HCT116 (cell line): ENCODE measurements at regions not wholly inside any gene's neighbourhood (a gene's known extent, or its start where the extent isn't known, plus 50 kb on each side); places are given as distances from the start of the nearest gene placed in this dataset.

Source experiments
- ATAC-seq: fragments of 200-7000 bp; cut with Tn5 transposase; 2 replicates; pipeline ENCODE4 v1.9.1; 2020; ENCODE audit warnings: mild to moderate bottlenecking, moderate library complexity
- BruUV-seq: library from RNA; stranded (reverse); fragments of 400-500 nt; replicated peaks from 2 replicates; lab custom pipeline; 2021; lab: Mats Ljungman, UMichigan
- CTCF ChIA-PET: fragments of 300-600 bp; sonication (Branson Sonifier 250); formaldehyde crosslinking; loops from one replicate; lab custom pipeline; 2021; ENCODE audit warnings: antibody characterized with exemption; lab: Charles Lee
- POLR2A ChIA-PET: fragments of 300-600, 350-600 bp; sonication (Branson Sonifier 250); formaldehyde crosslinking; loops from one replicate; lab custom pipeline; 2021; ENCODE audit warnings: antibody characterized with exemption; lab: Charles Lee
- RAD21 ChIA-PET, 2 experiments: fragments of 300-600 bp; sonication (Branson Sonifier 250); formaldehyde crosslinking; loops; one replicate each; lab custom pipeline; 2023; ENCODE audit warnings: low total read pairs in 2 of 2; ENCODE audit not compliant: uncharacterized antibody in 2 of 2, unreplicated experiment in 2 of 2, low non-redundant PET in 1 of 2; lab: Charles Lee
- DNase-seq: peaks from one replicate; pipeline ENCODE4 v3.0.0-alpha.2; 2010; ENCODE audit warnings: low read depth, low spot score
- H2AFZ ChIP-seq: fragments of 200-600 bp; shearing (Covaris generic), sonication (generic); 2 replicates; pipeline ENCODE4 v1.6.1; 2017; ENCODE audit warnings: low read depth, mixed run types, mixed read lengths, antibody characterized with exemption, low read length; ENCODE audit not compliant: poor library complexity, severe bottlenecking
- H3K27ac ChIP-seq: 2 replicates; pipeline ENCODE4 v1.5.1; 2012; ENCODE audit warnings: low read depth, low read length
- H3K27me3 ChIP-seq: fragments of 200-600 bp; sonication (generic); 2 replicates; pipeline ENCODE4 v1.6.1; 2016; ENCODE audit warnings: mixed run types, low read length, mixed read lengths; ENCODE audit not compliant: insufficient read depth
- H3K36me3 ChIP-seq, 2 experiments: fragments of 200-500 bp in 1 of 2; fragments of 200-600 bp in 1 of 2; sonication (Bioruptor generic) in 1 of 2; sonication (generic) in 1 of 2; 2 replicates each; pipeline versions ENCODE4 v1.5.1 to v1.6.1; 2014 to 2016; ENCODE audit warnings: low read length in 2 of 2, inconsistent platforms in 1 of 2, mixed read lengths in 1 of 2, mixed run types in 1 of 2; ENCODE audit not compliant: insufficient read depth in 2 of 2, control insufficient read depth in 1 of 2
- H3K4me1 ChIP-seq, 2 experiments: fragments of 200-600 bp in 1 of 2; sonication (generic) in 1 of 2; 2 replicates each; pipeline versions ENCODE4 v1.5.1 to v1.6.1; 2012 to 2017; ENCODE audit warnings: low read length in 2 of 2, inconsistent platforms in 1 of 2, mild to moderate bottlenecking in 1 of 2, mixed read lengths in 1 of 2, mixed run types in 1 of 2, moderate library complexity in 1 of 2; ENCODE audit not compliant: insufficient read depth in 2 of 2, control insufficient read depth in 1 of 2
- H3K4me2 ChIP-seq: fragments of 200-600 bp; sonication (generic); 2 replicates; pipeline ENCODE4 v1.6.1; 2017; ENCODE audit warnings: mixed run types, low read length, mixed read lengths
- H3K4me3 ChIP-seq, 2 experiments: fragments of 200-600 bp in 1 of 2; sonication (generic) in 1 of 2; replicated peaks in 1 of 2; 2 replicates each; pipeline ENCODE4 v1.5.1; 2011 to 2016; ENCODE audit warnings: low read length in 2 of 2, control low read depth in 1 of 2, low read depth in 1 of 2, mild to moderate bottlenecking in 1 of 2, mixed read lengths in 1 of 2, mixed run types in 1 of 2
- H3K79me2 ChIP-seq: fragments of 200-600 bp; sonication (generic); 2 replicates; pipeline ENCODE4 v1.6.1; 2017; ENCODE audit warnings: mild to moderate bottlenecking, mixed run types, low read length, moderate library complexity, mixed read lengths; ENCODE audit not compliant: insufficient read depth
- H3K9ac ChIP-seq: fragments of 200-600 bp; sonication (generic); 2 replicates; pipeline ENCODE4 v1.6.1; 2016; ENCODE audit warnings: low read length, mixed read lengths
- H3K9me2 ChIP-seq: fragments of 200-600 bp; sonication (generic), shearing (Covaris generic); 2 replicates; pipeline ENCODE4 v1.6.1; 2017; ENCODE audit warnings: mixed run types, mild to moderate bottlenecking, moderate library complexity; ENCODE audit not compliant: insufficient read depth
- H3K9me3 ChIP-seq, 2 experiments: fragments of 200-500 bp in 1 of 2; fragments of 200-600 bp in 1 of 2; sonication (Bioruptor generic) in 1 of 2; sonication (generic) in 1 of 2; 2 replicates each; pipeline ENCODE4 v1.6.1; 2014 to 2017; ENCODE audit warnings: low read length in 2 of 2, mixed read lengths in 2 of 2, inconsistent platforms in 1 of 2, low read depth in 1 of 2, mild to moderate bottlenecking in 1 of 2, mixed run types in 1 of 2, moderate library complexity in 1 of 2; ENCODE audit not compliant: control insufficient read depth in 1 of 2, insufficient read depth in 1 of 2
- H4K20me1 ChIP-seq: fragments of 200-600 bp; sonication (generic), shearing (Covaris generic); 2 replicates; pipeline ENCODE4 v1.6.1; 2017; ENCODE audit warnings: mixed run types, mild to moderate bottlenecking, moderate library complexity; ENCODE audit not compliant: insufficient read depth
- EGR1 ChIP-seq: IDR thresholded peaks from 2 replicates; pipeline ENCODE4 v1.6.1; 2012; ENCODE audit warnings: low read depth
- ELF1 ChIP-seq: IDR thresholded peaks from 2 replicates; pipeline ENCODE4 v1.6.1; 2012; ENCODE audit warnings: low read depth, borderline replicate concordance
- FOSL1 ChIP-seq: IDR thresholded peaks from 2 replicates; pipeline ENCODE4 v1.6.1; 2012; ENCODE audit warnings: low read depth
- JUND ChIP-seq: IDR thresholded peaks from 2 replicates; pipeline ENCODE4 v1.6.1; 2012
- MAX ChIP-seq: IDR thresholded peaks from 2 replicates; pipeline ENCODE4 v1.6.1; 2012
- POLR2A ChIP-seq: IDR thresholded peaks from 2 replicates; pipeline ENCODE4 v1.7.0; 2011; ENCODE audit warnings: borderline replicate concordance; ENCODE audit not compliant: insufficient read depth, insufficient read length; ENCODE audit errors: extremely low read depth
- POLR2AphosphoS5 ChIP-seq: IDR thresholded peaks from 2 replicates; pipeline ENCODE4 v1.6.1; 2011; ENCODE audit warnings: mild to moderate bottlenecking, low read depth, low read length, moderate library complexity
- RAD21 ChIP-seq: IDR thresholded peaks from 2 replicates; pipeline ENCODE4 v1.6.1; 2012; ENCODE audit warnings: low read depth, mild to moderate bottlenecking
- SIN3A ChIP-seq: IDR thresholded peaks from 2 replicates; pipeline ENCODE4 v1.6.1; 2012; ENCODE audit warnings: low read depth
- SP1 ChIP-seq: IDR thresholded peaks from 2 replicates; pipeline ENCODE4 v1.6.1; 2012; ENCODE audit warnings: low read depth
- SRF ChIP-seq: IDR thresholded peaks from 2 replicates; pipeline ENCODE4 v1.6.1; 2012; ENCODE audit warnings: low read depth
- TCF7L2 ChIP-seq: IDR thresholded peaks from 2 replicates; pipeline ENCODE4 v1.7.0; 2011; ENCODE audit warnings: borderline replicate concordance, inconsistent platforms; ENCODE audit not compliant: insufficient read depth, insufficient read length; ENCODE audit errors: extremely low read depth
- ZBTB33 ChIP-seq: IDR thresholded peaks from 2 replicates; pipeline ENCODE4 v1.6.1; 2011; ENCODE audit warnings: mild to moderate bottlenecking, low read length, moderate library complexity; ENCODE audit not compliant: insufficient replicate concordance; ENCODE audit errors: extremely low read depth
- ZNF274 ChIP-seq: fragments of 200-500 bp; sonication (Bioruptor generic); IDR thresholded peaks from 2 replicates; pipeline ENCODE4 v1.6.1; 2014; ENCODE audit warnings: mild to moderate bottlenecking, low read depth, low read length, inconsistent platforms
- intact Hi-C: fragments of 100-400 bp; cut with micrococcal nuclease; formaldehyde crosslinking; loops from 2 replicates; pipeline ENCODE4 v1.10.0; 2022

- Histone ChIP-seq H3K4me1 (no peaks in the 10 kb centered on the region), H3K36me3 (no peaks in the 10 kb centered on the region), H3K9ac (no peak overlapping the region), H3K27ac (no peak overlapping the region), H4K20me1 (no peaks in the 10 kb centered on the region), H3K9me3 (no peaks in the 10 kb centered on the region), H3K4me2 (no peak overlapping the region), H2AFZ (no peak overlapping the region), H3K79me2 (no peaks in the 10 kb centered on the region), H3K9me2 (no peaks in the 10 kb centered on the region), H3K27me3 (no peaks in the 10 kb centered on the region), H3K4me3 (no peak overlapping the region)
- DNase-seq (no peak), ATAC-seq (no peak)
- ChIA-PET CTCF (no interaction called here), RAD21 (no interaction called here), POLR2A (no interaction called here)
- no TSS peak for BruUV-seq
- intact Hi-C loops: no loop called here
- no peak for TF ChIP-seq MAX
- TF ChIP-seq TCF7L2: no peak
- TF ChIP-seq EGR1: no peak
- TF ChIP-seq SP1: no peak
- TF ChIP-seq POLR2A: no peak
- no peak for TF ChIP-seq JUND
Measured at GRCh38 chr7:35483568-35483967, 211.4 kb downstream of the HERPUD2 start.

GRCh38 chr7:35482231-35482630, 212.7 kb downstream of the HERPUD2 start:
- Histone ChIP-seq H3K9me2 (no peaks in the 10 kb centered on the region), H4K20me1 (no peaks in the 10 kb centered on the region), H3K4me1 (no peaks in the 10 kb centered on the region), H3K27me3 (no peaks in the 10 kb centered on the region), H3K36me3 (no peaks in the 10 kb centered on the region), H3K4me3 (no peak overlapping the region), H3K9me3 (0 out of 4 replicates have a peak, but pooled peaks cover 0 to 3% of the 10 kb centered on the region in 2 experiments), H3K9ac (no peak overlapping the region), H2AFZ (no peak overlapping the region), H3K4me2 (no peak overlapping the region), H3K27ac (no peak overlapping the region), H3K79me2 (no peaks in the 10 kb centered on the region)
- RAD21 ChIA-PET: no interaction called here
- intact Hi-C loops: no loop called here
- DNase-seq (no peak), ATAC-seq (no peak)
- CTCF ChIA-PET: no interaction called here
- BruUV-seq: no TSS peak
- TF ChIP-seq TCF7L2 (no peak), POLR2AphosphoS5 (no peak), POLR2A (no peak), JUND (no peak), FOSL1 (no peak), SIN3A (no peak), ELF1 (no peak), EGR1 (no peak), SRF (no peak), ZNF274 (no peak), RAD21 (no peak), ZBTB33 (no peak)
- POLR2A ChIA-PET: no interaction called here
